HG02840 (cell line): ENCODE measurements at regions not wholly inside any gene's neighbourhood (a gene's known extent, or its start where the extent isn't known, plus 50 kb on each side); places are given as distances from the start of the nearest gene placed in this dataset.
"Not testable (repeated sequence)": the region's sequence is repeated elsewhere in the genome, so short reads cannot be mapped to it uniquely, and the experiment has no call there.

Source experiments
- ATAC-seq: cut with Tn5 transposase; IDR thresholded peaks from one replicate; pipeline ENCODE4 v1.9.1; 2021; ENCODE audit warnings: mild to moderate bottlenecking, moderate library complexity, moderate number of reproducible peaks; ENCODE audit not compliant: unreplicated experiment, low FRiP score

DNA sequence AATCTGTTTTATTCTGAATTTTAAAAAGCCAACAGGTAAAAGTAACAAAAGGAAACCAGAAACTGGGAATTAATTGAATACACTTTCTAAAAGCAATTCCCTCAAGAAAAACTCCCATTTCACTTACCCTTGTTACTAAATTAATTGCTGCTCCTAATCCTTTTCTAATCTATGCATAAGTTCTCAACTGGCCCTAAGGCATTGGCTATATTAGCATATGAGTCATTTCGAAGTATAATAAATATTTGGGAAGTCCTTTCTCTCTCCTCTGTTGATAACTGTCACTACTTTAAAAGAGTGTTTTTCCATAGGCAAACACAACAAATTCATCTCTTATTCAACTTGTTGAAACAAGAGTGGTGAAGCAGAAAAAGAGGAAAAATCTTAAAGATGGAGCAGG lies 486.5 kb upstream of the HTR2C start:
- no peak for ATAC-seq

DNA sequence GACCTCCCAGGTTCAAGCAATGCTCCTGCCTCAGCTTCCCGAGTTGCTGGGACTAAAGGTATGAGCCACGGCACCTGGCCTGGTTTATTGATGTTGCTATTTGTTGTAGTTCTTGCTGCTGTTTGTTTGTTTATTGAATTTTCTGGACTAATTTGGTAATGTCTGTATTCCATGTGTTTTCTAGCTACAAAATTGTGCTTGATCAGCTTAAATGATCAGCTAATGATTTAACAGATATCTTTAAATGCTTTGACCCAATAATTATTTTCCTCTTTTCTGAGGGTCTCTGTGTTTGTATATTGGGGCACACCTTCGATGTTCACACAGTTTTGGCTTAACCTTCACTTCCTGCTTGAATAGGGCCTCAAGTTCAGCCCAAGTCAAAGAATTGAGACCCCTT lies 488.1 kb upstream of the HTR2C start:
- ATAC-seq = no peak

DNA sequence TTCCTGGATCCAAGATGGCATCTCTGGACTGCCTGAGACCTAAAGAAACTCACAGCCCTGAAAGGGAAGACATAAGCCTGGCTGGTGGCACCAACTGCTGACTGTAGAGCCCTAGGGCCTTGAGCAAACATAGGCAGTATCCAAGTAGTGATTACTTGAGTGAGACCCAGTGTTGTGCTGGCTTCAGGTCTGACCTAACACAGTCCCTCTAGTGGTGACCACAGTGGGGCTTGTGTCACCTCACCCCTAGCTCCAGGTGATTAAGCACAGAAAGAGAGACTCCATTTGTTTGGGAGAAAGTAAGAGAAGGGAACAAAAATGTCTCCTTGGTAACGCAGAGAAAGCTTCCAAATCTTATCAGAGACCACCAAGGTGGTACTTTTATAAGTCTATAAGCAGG lies 496.3 kb upstream of the HTR2C start:
- no peak for ATAC-seq

DNA sequence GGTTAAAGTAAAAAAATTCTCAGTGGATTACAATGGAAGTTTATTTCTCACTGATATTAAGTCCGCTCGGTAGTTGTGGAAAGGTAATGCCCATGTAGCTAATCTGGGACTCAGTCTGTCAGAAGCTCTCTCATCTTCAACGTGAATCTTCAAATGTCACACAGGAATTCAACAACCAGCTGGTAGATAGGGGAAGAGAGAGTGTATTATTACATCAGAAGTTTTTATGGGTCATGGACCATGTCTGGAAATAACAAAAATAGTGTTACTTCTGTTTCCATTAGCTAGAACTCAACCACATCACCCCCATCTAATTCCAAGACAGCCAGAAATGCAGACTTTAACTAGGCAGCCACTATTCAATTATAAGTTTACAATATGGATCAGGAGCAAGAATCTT lies 506.1 kb upstream of the HTR2C start:
- no peak for ATAC-seq

DNA sequence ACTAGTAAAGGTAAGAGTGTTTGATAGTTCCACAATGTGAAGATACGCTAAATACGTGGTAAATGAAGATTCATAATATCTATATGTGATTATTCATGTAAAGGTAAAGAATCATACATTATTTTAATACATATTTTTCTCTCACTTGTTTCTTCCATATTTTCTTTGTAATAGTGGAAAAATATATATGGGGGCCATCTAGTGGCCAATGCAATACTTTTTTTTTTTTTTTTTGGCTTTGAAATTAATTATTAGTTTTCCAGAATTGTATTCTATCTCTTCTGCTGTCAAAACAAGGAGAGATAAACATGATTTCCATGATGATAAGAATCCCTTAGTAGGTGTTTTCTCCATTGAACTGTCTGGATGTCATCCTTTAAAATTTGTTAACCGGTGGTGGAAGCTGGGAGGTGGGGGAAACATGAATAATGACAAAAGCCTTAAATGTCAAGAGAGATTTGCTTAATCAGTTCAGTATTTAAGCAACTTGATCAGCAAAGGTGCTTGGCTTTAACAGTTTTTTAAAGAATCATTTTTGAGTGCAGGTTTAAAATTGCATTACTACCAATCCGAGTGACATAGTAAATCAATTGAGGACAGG lies 508.7 kb upstream of the HTR2C start:
- no peak for ATAC-seq

DNA sequence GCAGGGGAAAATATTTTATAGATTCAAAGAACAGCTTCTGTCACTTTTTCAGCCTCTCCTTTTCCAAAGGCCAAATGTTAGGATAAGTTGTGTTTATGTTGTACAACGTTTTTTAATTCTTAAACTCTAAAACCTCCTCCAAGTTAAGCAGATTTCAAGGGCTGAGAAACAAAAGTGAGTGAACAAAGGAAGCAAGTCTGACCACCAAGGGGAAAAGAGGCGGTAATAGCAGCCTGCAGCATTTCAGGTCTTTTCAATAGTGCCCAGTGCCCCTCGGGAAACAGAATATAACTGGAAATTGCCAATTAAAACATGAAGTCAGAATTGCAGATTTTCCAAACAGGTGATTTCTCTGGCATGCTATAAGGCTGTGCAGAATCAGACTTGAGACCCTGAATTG lies 510.0 kb upstream of the HTR2C start:
- no peak for ATAC-seq

DNA sequence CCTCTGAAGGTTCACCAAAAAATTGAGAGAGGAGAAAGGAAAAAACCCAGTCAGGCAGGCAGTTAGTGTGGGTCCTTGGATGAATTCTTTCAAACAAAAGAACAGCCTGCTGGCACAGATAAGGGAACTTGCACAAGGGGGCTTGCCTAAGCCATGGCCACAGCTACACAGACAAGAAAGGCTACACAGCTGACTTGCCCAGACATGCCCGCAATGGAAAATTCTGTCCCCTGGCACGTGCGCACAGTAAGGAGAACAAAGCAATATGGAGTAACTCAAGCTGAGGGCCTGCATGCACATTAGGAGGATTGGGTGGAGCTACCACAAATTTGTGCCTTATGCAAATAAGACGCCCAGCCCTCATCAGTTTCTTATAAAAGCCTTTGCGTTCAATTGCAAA lies 512.5 kb upstream of the HTR2C start:
- ATAC-seq = no peak

DNA sequence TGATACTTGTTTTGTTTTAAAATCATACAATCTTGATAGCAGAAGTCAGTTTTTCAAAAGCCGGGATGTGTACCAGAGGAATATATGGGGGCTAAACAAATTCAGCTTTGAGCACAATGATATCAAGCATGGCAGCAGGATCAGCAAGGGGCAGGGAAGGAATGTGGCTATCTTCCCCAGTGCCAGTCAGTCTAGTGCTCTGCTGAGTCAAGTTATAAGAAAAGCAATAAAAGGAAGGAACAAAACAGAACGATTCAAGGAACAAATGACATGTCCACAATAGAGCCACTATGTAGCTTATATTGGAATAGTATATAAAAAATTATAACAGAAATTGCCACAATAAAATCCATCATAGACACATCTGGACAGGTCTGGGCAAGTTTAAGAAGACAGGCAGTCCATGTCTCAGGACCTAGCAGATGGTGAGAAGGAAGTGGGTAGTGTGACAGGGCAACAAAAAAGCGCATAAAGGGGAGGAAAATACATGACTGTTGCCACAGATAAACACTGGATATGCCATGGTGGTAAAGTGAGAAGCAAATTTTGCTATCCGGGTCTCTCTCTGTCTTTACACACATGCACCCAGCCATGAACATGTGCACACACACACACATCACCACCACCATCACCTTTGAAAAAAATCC lies 518.2 kb upstream of the HTR2C start:
- no peak for ATAC-seq

DNA sequence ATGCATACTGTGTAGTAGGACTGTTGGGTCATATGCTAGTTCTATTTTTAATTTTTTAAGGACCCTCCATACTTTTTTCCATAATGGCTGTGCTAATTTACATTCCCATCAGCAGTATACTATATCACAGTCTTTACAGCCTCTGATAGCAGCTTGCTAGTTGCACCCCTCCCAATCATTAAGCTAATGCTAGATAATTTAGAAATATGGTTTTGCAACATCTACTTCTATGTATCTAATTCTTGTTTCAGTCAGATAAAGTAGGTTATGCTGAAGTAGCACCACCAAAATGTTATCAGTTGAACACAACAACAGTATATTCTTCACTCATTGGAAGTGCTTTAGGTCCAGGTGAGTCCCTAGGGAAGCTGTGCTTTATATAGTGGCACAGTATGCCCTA lies 522.7 kb upstream of the HTR2C start:
- no peak for ATAC-seq

DNA sequence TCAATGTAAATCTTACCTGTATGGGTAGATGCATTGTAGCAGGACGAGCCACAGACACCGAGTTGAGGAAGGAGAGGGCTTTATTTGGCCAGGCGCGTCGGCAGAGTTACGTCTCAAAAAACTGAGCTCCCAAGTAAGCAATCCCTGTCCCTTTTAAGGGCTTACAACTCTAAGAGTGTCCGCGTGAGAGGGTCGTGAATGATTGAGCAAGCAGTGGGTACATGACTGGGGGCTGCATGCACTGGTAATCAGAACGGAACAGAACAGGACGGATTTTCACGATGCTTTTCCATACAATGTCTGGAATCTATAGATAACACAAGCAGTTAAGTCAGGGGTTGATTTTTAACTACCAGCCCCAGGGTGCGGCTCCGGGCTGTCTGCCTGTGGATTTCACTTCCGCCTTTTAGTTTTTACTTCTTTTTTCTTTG lies 524.9 kb upstream of the HTR2C start:
- no peak for ATAC-seq

DNA sequence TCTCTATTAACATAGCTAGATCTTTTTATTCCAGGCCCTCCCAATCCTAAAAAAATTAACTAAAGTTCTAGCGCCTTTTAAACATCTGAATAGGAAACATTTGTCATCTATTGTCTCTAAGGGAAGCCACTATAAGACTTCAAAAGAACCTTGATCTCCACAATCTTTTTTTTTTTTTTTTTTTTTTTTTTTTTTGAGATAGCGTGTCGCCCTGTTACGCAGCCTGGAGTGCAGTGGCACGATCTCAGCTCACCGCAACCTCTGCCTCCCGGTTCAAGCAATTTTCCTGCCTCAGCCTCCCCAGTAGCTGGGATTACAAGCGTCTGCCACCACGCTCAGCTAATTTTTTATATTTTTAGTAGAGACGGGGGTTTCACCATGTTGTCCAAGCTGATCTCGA lies 526.5 kb upstream of the HTR2C start:
- ATAC-seq = not testable (repeated sequence)

DNA sequence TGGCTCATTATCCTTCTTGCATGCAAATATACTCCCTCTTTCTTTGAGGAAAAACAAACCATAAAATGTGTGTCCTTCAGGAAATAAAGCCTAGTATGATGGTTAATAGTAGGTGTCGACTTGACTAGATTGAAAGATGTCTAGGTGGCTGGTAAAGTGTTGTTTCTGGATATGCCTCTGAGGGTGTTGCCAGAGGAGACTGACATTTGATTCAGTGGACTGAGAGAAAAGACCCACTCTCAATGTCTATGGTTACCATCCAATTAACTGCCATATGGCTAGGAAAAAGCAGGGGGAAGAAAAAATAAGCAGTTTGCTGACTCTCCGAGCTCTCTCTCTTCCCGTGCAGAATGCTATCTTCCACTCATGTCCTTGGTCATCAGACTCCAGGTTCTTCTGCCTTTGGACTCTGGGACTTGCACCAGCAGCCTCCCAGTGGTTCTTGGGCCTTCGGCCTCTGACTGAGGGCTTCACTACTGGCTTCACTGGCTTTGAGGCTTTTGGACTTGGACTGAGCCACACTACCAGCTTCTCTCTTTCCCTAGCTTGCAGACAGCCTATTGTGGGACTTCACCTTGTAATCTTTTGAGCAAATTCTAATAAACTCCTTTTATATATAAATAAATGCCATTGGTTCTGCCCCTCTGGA lies 532.1 kb upstream of the HTR2C start:
- no peak for ATAC-seq

DNA sequence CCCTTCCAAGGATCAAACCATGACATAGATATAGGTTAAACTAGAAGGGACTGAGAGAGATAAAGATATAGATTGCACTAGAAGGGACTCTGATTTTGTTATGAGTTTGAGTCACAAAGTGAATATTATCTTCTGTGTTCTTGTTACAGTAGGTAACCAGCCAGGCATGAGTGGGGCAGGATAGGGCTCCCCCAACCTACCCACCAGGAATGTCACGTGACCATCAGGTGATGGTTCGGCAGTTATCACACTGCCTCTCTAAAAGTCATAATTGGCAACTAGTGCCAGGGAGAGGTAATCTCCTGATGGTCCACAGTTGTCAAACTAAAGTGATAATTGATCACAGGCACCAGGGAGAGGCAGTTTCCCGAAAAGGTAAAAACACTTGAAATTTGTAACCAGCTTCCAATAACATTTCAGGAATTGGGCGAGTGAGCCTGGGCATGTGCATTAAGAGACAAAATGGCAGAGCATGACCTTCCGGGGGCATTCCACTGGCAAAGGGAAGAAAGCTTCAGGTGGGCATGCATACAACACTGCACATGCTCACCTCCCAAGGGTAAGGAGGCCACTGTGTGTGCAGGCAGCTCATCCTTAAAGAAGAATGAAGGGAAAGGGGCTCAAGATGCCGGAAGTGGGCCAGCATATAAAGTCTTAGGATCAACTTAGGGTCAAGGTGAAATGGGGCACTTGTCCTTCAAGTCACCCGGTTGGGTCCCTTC lies 533.6 kb upstream of the HTR2C start:
- ATAC-seq = no peak

DNA sequence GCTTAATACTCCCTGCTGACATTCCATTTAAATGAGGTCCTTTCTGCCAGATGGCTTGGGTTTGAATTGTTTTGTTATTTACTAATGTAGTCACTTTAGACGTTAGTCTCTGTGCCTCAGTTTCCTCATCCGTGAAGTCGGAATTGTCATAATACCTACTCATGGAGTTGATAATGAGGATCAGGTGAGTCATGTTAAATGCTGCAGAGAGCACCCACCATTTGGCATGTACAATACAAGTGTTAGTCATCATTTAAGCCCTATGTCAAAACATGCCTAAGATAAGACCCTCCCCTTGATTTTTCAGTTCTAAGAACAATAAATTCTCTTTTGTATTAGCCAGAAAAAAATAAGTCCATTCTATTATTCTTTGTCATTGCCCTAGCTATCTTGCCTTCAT lies 534.8 kb upstream of the HTR2C start:
- no peak for ATAC-seq

DNA sequence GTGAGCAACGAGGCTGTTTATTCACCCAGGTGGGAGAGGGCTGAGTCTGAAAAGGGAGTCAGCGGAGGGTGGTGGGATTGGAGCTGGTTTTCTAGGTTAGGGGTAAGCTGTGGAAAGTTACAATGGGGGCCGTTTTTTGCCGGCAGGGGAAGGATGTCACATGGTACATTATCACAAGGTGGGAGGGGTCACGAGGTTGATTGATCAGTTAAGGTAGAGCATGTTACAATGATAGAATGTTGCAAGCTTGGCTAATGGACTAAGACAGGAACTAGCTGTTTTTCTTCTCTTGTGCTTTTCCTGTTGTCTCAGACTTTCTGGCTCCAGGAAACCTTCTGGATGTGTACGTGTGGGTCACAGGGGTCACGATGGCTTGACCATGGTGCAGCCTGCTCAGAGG lies 536.3 kb upstream of the HTR2C start:
- ATAC-seq = no peak

DNA sequence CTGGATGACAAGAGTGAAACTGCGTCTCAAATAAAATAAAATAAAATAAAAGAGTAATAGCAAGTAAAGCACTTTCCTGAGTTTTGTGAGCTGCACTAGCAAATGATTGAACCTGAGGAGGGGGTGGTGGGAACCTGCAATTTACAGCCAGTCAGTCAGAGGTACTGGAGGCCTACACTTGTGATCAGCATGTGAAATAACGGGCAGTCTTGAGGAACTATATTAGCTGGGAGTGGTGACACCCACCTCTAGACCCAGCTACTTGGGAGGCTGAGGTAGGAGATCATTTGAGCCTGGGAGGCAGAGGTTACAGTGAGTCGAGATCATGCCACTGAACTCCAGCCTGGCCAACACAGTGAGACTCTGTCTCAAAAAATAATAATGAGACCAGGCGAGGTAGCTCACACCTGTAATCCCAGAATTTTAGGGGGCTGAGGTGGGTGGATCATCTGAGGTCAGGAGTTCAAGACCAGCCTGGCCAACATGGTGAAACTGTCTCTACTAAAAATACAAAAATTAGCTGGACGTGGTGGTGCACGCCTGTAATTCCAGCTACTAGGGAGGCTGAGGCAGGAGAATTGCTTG lies 537.1 kb upstream of the HTR2C start:
- ATAC-seq = no peak

DNA sequence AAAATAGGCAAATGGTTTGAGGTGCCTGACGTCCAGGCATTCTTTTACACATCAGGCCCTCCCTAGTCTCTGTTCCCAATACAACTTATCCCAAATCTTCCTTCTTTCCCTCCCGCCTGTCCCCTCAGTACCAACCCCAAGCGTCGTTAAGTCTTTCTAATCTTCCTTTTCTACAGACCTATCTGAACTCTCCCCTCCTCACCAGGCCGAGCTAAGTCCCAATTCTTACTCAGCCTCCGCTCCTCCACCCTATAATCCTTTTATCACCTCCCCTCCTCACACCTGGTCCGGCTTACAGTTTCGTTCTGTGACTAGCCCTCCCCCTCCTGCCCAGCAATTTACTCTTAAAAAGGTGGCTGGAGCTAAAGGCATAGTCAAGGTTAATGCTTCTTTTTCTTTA lies 542.4 kb upstream of the HTR2C start:
- not testable (repeated sequence) for ATAC-seq

DNA sequence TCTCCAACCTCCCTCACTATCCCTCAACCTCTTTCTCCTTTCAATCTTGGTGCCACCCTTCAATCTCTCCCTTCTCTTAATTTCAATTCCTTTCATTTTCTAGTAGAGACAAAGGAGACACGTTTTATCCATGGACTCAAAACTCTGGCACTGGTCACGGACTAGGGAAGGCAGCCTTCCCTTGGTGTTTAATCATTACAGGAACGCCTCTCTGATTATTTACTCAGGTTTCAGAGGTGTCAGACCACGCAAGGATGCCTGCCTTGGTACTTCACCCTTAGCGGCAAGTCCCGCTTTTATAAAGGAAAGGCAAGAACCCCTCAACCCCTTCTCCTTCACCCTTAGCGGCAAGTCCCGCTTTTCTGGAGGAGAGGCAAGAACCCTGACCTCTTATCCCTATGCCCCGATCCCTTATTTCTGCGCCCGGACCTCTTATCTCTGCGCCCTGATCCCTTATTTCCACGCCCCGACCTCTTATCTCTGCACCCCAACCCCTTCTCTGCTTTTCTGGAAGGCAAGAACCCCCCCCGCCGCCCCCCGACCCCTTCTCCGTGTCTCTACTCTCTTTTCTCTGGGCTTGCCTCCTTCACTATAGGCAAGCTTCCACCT lies 543.1 kb upstream of the HTR2C start:
- not testable (repeated sequence) for ATAC-seq

DNA sequence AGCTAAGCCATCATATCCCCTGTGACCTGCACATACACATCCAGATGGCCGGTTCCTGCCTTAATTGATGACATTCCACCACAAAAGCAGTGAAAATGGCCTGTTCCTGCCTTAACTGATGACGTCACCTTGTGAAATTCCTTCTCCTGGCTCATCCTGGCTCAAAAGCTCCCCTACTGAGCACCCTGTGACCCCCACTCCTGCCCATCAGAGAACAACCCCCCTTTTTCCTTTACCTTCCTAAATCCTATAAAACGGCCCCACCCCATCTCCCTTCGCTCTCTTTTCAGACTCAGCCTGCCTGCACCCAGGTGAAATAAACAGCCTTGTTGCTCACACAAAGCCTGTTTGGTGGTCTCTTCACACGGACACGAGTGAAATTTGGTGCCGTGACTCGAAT lies 543.8 kb upstream of the HTR2C start:
- ATAC-seq = not testable (repeated sequence)

DNA sequence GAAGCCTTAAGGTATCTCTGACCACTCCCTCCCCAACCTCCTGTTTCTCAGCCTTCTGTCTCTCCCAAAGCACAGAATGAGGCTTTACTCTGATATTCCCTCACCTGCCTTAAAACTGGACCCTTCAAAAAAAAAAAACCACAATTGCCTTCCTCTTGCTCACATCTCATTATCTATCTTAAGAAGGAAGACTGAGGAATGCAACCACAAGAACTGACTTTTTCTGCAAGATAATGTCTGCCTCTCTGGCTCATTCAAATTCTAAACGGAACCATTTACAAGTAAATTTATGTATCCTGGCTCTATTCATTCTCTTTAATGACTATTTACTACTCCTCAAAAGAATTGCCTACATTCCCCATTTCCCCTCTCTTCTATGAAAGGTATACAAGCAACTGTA lies 545.5 kb upstream of the HTR2C start:
- no peak for ATAC-seq

DNA sequence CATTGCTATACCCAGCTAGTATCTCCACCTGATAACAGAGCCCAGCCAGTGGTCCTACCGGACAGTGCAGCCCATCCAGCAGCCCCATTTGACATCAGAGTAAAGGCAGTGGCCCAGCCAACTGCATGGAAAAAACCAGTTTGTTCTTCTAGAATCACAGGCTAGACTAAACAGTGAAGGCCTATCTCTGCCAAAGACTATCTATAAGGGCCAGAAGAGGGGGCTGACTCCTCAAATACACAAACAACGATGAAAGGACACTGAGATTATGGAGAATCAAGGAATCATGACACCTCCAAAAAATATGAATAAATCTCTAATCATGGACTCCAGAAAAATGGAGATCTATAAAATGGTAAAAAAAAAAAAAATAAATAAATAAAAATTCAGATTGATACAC lies 546.4 kb upstream of the HTR2C start:
- no peak for ATAC-seq
